Activated B cell treated with CpG ODN at 0.5 μM for 24 hours (primary cell): ENCODE measurements at regions not wholly inside any gene's neighbourhood (a gene's known extent, or its start where the extent isn't known, plus 50 kb on each side); places are given as distances from the start of the nearest gene placed in this dataset.

Source experiments
- ATAC-seq: fragments of 200-7000 bp; cut with Tn5 transposase; one replicate; pipeline ENCODE4 v1.10.0; 2021; ENCODE audit warnings: low read depth, mild to moderate bottlenecking, moderate library complexity
- CTCF ChIA-PET: fragments of 350-600 bp; sonication (Branson Sonifier 250); formaldehyde crosslinking; loops from one replicate; lab custom pipeline; 2021; ENCODE audit warnings: antibody characterized with exemption; lab: Charles Lee
- POLR2A ChIA-PET: fragments of 350-600 bp; sonication (Branson Sonifier 250); formaldehyde crosslinking; loops from one replicate; lab custom pipeline; 2021; ENCODE audit warnings: antibody characterized with exemption; lab: Charles Lee
- DNase-seq: peaks from one replicate; pipeline ENCODE4 v3.0.0; 2022
- H3K27ac Mint-ChIP-seq: one replicate; pipeline ENCODE4 v1.8.0; 2020; ENCODE audit warnings: mixed read lengths
- H3K27me3 Mint-ChIP-seq: one replicate; pipeline ENCODE4 v1.8.0; 2021; ENCODE audit warnings: mixed read lengths
- H3K36me3 Mint-ChIP-seq: one replicate; pipeline ENCODE4 v1.8.0; 2021; ENCODE audit warnings: low read depth, mixed read lengths
- H3K4me1 Mint-ChIP-seq: one replicate; pipeline ENCODE4 v1.8.0; 2021; ENCODE audit warnings: mixed read lengths
- H3K4me3 Mint-ChIP-seq: one replicate; pipeline ENCODE4 v1.8.0; 2020; ENCODE audit warnings: mild to moderate bottlenecking, mixed read lengths
- H3K9me3 Mint-ChIP-seq: one replicate; pipeline ENCODE4 v1.8.0; 2020; ENCODE audit warnings: mixed read lengths
- intact Hi-C: fragments of 100-400 bp; cut with micrococcal nuclease; formaldehyde crosslinking; loops from one replicate; pipeline ENCODE4 v1.15.1; 2024
- TF ChIP-seq, protein P1 (sequence below): fragments of 200-600 bp; IDR thresholded peaks from one replicate; pipeline ENCODE4 v1.8.0; 2022; ENCODE audit warnings: antibody characterized with exemption, mild to moderate bottlenecking

DNA sequence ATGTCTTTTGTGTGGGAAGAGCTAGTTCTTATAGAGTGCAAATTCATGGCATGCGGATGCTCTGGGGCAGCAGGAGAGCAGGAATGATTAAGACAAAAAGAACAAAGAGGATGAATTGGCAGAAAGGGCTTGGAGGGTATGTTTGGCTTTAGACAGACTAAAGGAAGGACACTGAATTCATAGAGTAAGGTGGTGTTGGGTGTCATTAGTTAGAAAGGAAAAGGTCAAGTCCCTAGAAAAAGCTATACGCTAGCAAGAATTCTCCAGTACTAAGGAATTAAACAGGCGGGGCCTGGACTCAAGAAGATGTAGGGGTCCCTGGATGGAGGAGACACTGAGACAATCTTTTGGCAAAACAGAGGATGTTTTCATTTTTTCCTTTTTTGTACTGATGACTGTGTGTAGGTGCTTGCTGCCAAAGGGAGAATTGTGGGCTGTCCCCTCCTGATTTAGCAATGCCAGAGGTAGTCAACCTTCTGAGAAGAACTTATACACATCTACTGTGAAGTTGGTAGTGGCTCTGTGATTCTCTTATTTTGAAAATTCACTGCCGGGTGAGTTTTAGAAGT lies 391.0 kb downstream of the SPRY1 start:
- DNase-seq (no peak), ATAC-seq (no peak)
- no peak overlapping the region for H3K27ac Mint-ChIP-seq
- no peaks in the 10 kb centered on the region for H3K27me3 Mint-ChIP-seq
- no peaks in the 10 kb centered on the region for H3K4me1 Mint-ChIP-seq
- TF ChIP-seq, protein P1, sequence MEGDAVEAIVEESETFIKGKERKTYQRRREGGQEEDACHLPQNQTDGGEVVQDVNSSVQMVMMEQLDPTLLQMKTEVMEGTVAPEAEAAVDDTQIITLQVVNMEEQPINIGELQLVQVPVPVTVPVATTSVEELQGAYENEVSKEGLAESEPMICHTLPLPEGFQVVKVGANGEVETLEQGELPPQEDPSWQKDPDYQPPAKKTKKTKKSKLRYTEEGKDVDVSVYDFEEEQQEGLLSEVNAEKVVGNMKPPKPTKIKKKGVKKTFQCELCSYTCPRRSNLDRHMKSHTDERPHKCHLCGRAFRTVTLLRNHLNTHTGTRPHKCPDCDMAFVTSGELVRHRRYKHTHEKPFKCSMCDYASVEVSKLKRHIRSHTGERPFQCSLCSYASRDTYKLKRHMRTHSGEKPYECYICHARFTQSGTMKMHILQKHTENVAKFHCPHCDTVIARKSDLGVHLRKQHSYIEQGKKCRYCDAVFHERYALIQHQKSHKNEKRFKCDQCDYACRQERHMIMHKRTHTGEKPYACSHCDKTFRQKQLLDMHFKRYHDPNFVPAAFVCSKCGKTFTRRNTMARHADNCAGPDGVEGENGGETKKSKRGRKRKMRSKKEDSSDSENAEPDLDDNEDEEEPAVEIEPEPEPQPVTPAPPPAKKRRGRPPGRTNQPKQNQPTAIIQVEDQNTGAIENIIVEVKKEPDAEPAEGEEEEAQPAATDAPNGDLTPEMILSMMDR = no peak
- intact Hi-C loops = no loop called here
- ChIA-PET CTCF (no interaction called here), POLR2A (no interaction called here)
- no peaks in the 10 kb centered on the region for H3K9me3 Mint-ChIP-seq
- no peaks in the 10 kb centered on the region for H3K36me3 Mint-ChIP-seq
- no peak overlapping the region for H3K4me3 Mint-ChIP-seq

- intact Hi-C loops = no loop called here
- TF ChIP-seq, protein P1 = no peak
- ChIA-PET CTCF (no interaction called here), POLR2A (no interaction called here)
- Mint-ChIP-seq H3K9me3 (no peaks in the 10 kb centered on the region), H3K36me3 (no peaks in the 10 kb centered on the region), H3K4me1 (no peaks in the 10 kb centered on the region), H3K27me3 (no peaks in the 10 kb centered on the region), H3K27ac (no peak overlapping the region), H3K4me3 (no peak overlapping the region)
- DNase-seq (no peak), ATAC-seq (no peak)
These were observed 392.0 kb downstream of the SPRY1 start for GRCh38 chr4:123788577-123788976.

- ChIA-PET CTCF (no interaction called here), POLR2A (no interaction called here)
- DNase-seq = no peak
- H3K9me3 Mint-ChIP-seq = no peaks in the 10 kb centered on the region
- no peak overlapping the region for H3K27ac Mint-ChIP-seq
- H3K27me3 Mint-ChIP-seq = no peaks in the 10 kb centered on the region
- H3K36me3 Mint-ChIP-seq = no peaks in the 10 kb centered on the region
- TF ChIP-seq, protein P1 = no peak
- H3K4me1 Mint-ChIP-seq = no peaks in the 10 kb centered on the region
- intact Hi-C loops = no loop called here
- no peak for ATAC-seq
- H3K4me3 Mint-ChIP-seq = no peak overlapping the region
These were observed 394.1 kb downstream of the SPRY1 start for GRCh38 chr4:123790681-123791080.

- POLR2A ChIA-PET = no interaction called here
- peaks cover 10% of the 10 kb centered on the region for H3K9me3 Mint-ChIP-seq
These were observed 405.6 kb downstream of the SPRY1 start for GRCh38 chr4:123802082-123802645.

DNA sequence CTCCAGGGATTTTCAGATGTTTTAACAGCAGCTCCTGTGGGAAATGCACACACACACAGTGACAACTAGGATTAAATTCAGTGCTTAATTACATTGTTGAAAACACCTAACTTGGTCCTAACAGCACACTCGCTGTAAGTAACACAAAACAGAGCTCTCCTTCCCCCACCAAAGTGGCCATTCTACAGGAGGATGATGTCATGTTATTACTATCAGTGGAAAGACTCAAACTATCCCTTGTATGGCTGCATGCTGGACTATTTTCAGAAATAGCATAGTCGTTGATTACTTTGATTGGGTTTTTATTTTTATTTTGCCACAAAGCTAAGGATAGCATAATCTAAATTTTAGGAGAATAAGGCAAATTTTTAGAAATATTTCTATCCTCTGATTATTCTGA lies 406.3 kb downstream of the SPRY1 start:
- POLR2A ChIA-PET = no interaction called here
- no peaks in the 10 kb centered on the region for H3K36me3 Mint-ChIP-seq
- no peak overlapping the region for H3K4me3 Mint-ChIP-seq
- CTCF ChIA-PET = no interaction called here
- intact Hi-C loops = no loop called here
- TF ChIP-seq, protein P1 = no peak
- peaks cover 4% of the 10 kb centered on the region for H3K27me3 Mint-ChIP-seq
- no peak overlapping the region for H3K27ac Mint-ChIP-seq
- peaks cover 5% of the 10 kb centered on the region for H3K9me3 Mint-ChIP-seq
- H3K4me1 Mint-ChIP-seq = no peaks in the 10 kb centered on the region
- DNase-seq = no peak
- no peak for ATAC-seq

More at GRCh38 chr4:123802082-123802645, 405.6 kb downstream of the SPRY1 start:
- H3K4me3 Mint-ChIP-seq = no peak overlapping the region
- ATAC-seq (no peak), DNase-seq (no peak)
- no peaks in the 10 kb centered on the region for H3K36me3 Mint-ChIP-seq
- TF ChIP-seq, protein P1 = no peak
- H3K27me3 Mint-ChIP-seq = peaks cover 4% of the 10 kb centered on the region
- no peak overlapping the region for H3K27ac Mint-ChIP-seq
- intact Hi-C loops = no loop called here
- no peaks in the 10 kb centered on the region for H3K4me1 Mint-ChIP-seq
- CTCF ChIA-PET = no interaction called here
